Activated naive CD8-positive, alpha-beta T cell (primary cell): ENCODE measurements at regions not wholly inside any gene's neighbourhood (a gene's known extent, or its start where the extent isn't known, plus 50 kb on each side); places are given as distances from the start of the nearest gene placed in this dataset.
"Not testable (repeated sequence)": the region's sequence is repeated elsewhere in the genome, so short reads cannot be mapped to it uniquely, and the experiment has no call there.

Experiments
- H3K27ac Mint-ChIP-seq: one replicate; pipeline ENCODE4 v1.8.0; 2021; ENCODE audit warnings: mixed read lengths
- H3K27me3 Mint-ChIP-seq: one replicate; pipeline ENCODE4 v1.8.0; 2021; ENCODE audit warnings: mixed read lengths
- H3K36me3 Mint-ChIP-seq: one replicate; pipeline ENCODE4 v1.8.0; 2021; ENCODE audit warnings: mixed read lengths
- H3K4me1 Mint-ChIP-seq: one replicate; pipeline ENCODE4 v1.8.0; 2021; ENCODE audit warnings: low read depth, mixed read lengths
- H3K4me3 Mint-ChIP-seq: one replicate; pipeline ENCODE4 v1.8.0; 2021; ENCODE audit warnings: mild to moderate bottlenecking, mixed read lengths
- H3K9me3 Mint-ChIP-seq: one replicate; pipeline ENCODE4 v1.8.0; 2021; ENCODE audit warnings: low read depth, mixed read lengths

GRCh38 chr10:30540276-30540675, 89.3 kb downstream of the LYZL2 start:
- H3K27ac Mint-ChIP-seq: no peak overlapping the region
- no peaks in the 10 kb centered on the region for H3K27me3 Mint-ChIP-seq
- no peaks in the 10 kb centered on the region for H3K4me1 Mint-ChIP-seq
- no peaks in the 10 kb centered on the region for H3K36me3 Mint-ChIP-seq
- no peak overlapping the region for H3K4me3 Mint-ChIP-seq
- H3K9me3 Mint-ChIP-seq: no peaks in the 10 kb centered on the region

GRCh38 chr10:30538086-30538485, 91.5 kb downstream of the LYZL2 start:
- Mint-ChIP-seq H3K4me1 (peaks cover 4% of the 10 kb centered on the region), H3K9me3 (no peaks in the 10 kb centered on the region), H3K4me3 (no peak overlapping the region), H3K27me3 (peaks cover 1% of the 10 kb centered on the region), H3K27ac (no peak overlapping the region), H3K36me3 (no peaks in the 10 kb centered on the region)

GRCh38 chr10:30537586-30537985, 92.0 kb downstream of the LYZL2 start:
- Mint-ChIP-seq H3K27me3 (peaks cover 1% of the 10 kb centered on the region), H3K4me3 (no peak overlapping the region), H3K9me3 (no peaks in the 10 kb centered on the region), H3K36me3 (no peaks in the 10 kb centered on the region), H3K4me1 (peaks cover 4% of the 10 kb centered on the region), H3K27ac (no peak overlapping the region)

- not testable (repeated sequence) for H3K27me3 Mint-ChIP-seq, H3K9me3 Mint-ChIP-seq, H3K36me3 Mint-ChIP-seq, H3K4me3 Mint-ChIP-seq, H3K4me1 Mint-ChIP-seq, H3K27ac Mint-ChIP-seq
Measured at GRCh38 chr10:30537158-30537557, 92.4 kb downstream of the LYZL2 start.

- no peak overlapping the region for H3K27ac Mint-ChIP-seq
- peaks cover 1% of the 10 kb centered on the region for H3K27me3 Mint-ChIP-seq
- no peaks in the 10 kb centered on the region for H3K9me3 Mint-ChIP-seq
- H3K4me1 Mint-ChIP-seq: peaks cover 6% of the 10 kb centered on the region
- H3K36me3 Mint-ChIP-seq: no peaks in the 10 kb centered on the region
- H3K4me3 Mint-ChIP-seq: no peak overlapping the region
Measured at GRCh38 chr10:30536578-30536977, 93.0 kb downstream of the LYZL2 start.

GRCh38 chr10:30535677-30536076, 93.9 kb downstream of the LYZL2 start:
- no peaks in the 10 kb centered on the region for H3K9me3 Mint-ChIP-seq
- H3K27me3 Mint-ChIP-seq: peaks cover 1% of the 10 kb centered on the region
- no peak overlapping the region for H3K27ac Mint-ChIP-seq
- H3K4me1 Mint-ChIP-seq: peaks cover 6% of the 10 kb centered on the region
- no peaks in the 10 kb centered on the region for H3K36me3 Mint-ChIP-seq
- no peak overlapping the region for H3K4me3 Mint-ChIP-seq

- no peaks in the 10 kb centered on the region for H3K36me3 Mint-ChIP-seq
Measured at GRCh38 chr10:30534465-30535144, 94.9 kb downstream of the LYZL2 start.

GRCh38 chr10:30531751-30532530, 97.6 kb downstream of the LYZL2 start:
- Mint-ChIP-seq H3K4me1 (peaks cover 31% of the 10 kb centered on the region), H3K9me3 (no peaks in the 10 kb centered on the region), H3K27me3 (peaks cover 1% of the 10 kb centered on the region), H3K36me3 (no peaks in the 10 kb centered on the region), H3K27ac (no peak overlapping the region), H3K4me3 (no peak overlapping the region)

More at GRCh38 chr10:30534465-30535144, 94.9 kb downstream of the LYZL2 start:
- no peaks in the 10 kb centered on the region for H3K9me3 Mint-ChIP-seq
- H3K27ac Mint-ChIP-seq: no peak overlapping the region
- H3K4me3 Mint-ChIP-seq: no peak overlapping the region
- H3K27me3 Mint-ChIP-seq: peaks cover 1% of the 10 kb centered on the region
- H3K4me1 Mint-ChIP-seq: peaks cover 15% of the 10 kb centered on the region

GRCh38 chr10:30529373-30529998, 95.5 kb downstream of the MAP3K8 start:
- Mint-ChIP-seq H3K4me3 (peak overlapping the region; percentile 87), H3K27me3 (no peaks in the 10 kb centered on the region), H3K27ac (peak overlapping the region; percentile 95), H3K36me3 (no peaks in the 10 kb centered on the region), H3K4me1 (peaks cover 45% of the 10 kb centered on the region), H3K9me3 (no peaks in the 10 kb centered on the region)

- peak overlapping the region; percentile 46 for H3K27ac Mint-ChIP-seq
- no peaks in the 10 kb centered on the region for H3K36me3 Mint-ChIP-seq
- no peaks in the 10 kb centered on the region for H3K27me3 Mint-ChIP-seq
- no peaks in the 10 kb centered on the region for H3K9me3 Mint-ChIP-seq
- peaks cover 44% of the 10 kb centered on the region for H3K4me1 Mint-ChIP-seq
- peak overlapping the region; percentile 42 for H3K4me3 Mint-ChIP-seq
Measured at GRCh38 chr10:30528429-30528786, 94.4 kb downstream of the MAP3K8 start.

- Mint-ChIP-seq H3K27ac (peak overlapping the region; percentile 46), H3K4me3 (peak overlapping the region; percentile 42), H3K36me3 (no peaks in the 10 kb centered on the region), H3K9me3 (no peaks in the 10 kb centered on the region), H3K27me3 (no peaks in the 10 kb centered on the region), H3K4me1 (peaks cover 44% of the 10 kb centered on the region)
Measured at GRCh38 chr10:30527623-30528428, 93.8 kb downstream of the MAP3K8 start.

- H3K27me3 Mint-ChIP-seq, H3K4me3 Mint-ChIP-seq, H3K27ac Mint-ChIP-seq, H3K36me3 Mint-ChIP-seq, H3K9me3 Mint-ChIP-seq: not testable (repeated sequence)
- H3K4me1 Mint-ChIP-seq: peaks cover 22% of the 10 kb centered on the region
Measured at GRCh38 chr10:30522661-30523078, 88.7 kb downstream of the MAP3K8 start.

GRCh38 chr10:30518907-30519306, 84.9 kb downstream of the MAP3K8 start:
- Mint-ChIP-seq H3K36me3 (no peaks in the 10 kb centered on the region), H3K27me3 (no peaks in the 10 kb centered on the region), H3K27ac (no peak overlapping the region), H3K9me3 (peaks cover 4% of the 10 kb centered on the region), H3K4me1 (no peaks in the 10 kb centered on the region), H3K4me3 (no peak overlapping the region)
